Esophagus muscularis mucosa (tissue), 3 donors: ENCODE measurements at regions not wholly inside any gene's neighbourhood (a gene's known extent, or its start where the extent isn't known, plus 50 kb on each side); places are given as distances from the start of the nearest gene placed in this dataset.
"Not testable (repeated sequence)": the region's sequence is repeated elsewhere in the genome, so short reads cannot be mapped to it uniquely, and the experiment has no call there.

Experiments used
- EP300 ChIP-seq: sonication (generic); formaldehyde crosslinking; IDR thresholded peaks from one replicate; pipeline ENCODE4 v1.6.1; 2017; ENCODE audit warnings: antibody characterized with exemption
- POLR2AphosphoS5 ChIP-seq, 2 donors: sonication (generic); formaldehyde crosslinking; IDR thresholded peaks; one replicate each; pipeline ENCODE4 v1.6.1; 2017; ENCODE audit warnings: antibody characterized with exemption in 2 of 2

GRCh38 chr3:21204122-21204521 is 546.9 kb downstream of the ZNF385D start:
- TF ChIP-seq POLR2AphosphoS5 (IDR thresholded peaks at IDR 0.05); EP300: not testable (repeated sequence)
